Testis (tissue), 2 donors: ENCODE measurements at regions not wholly inside any gene's neighbourhood (a gene's known extent, or its start where the extent isn't known, plus 50 kb on each side); places are given as distances from the start of the nearest gene placed in this dataset.
"Not testable (repeated sequence)": the region's sequence is repeated elsewhere in the genome, so short reads cannot be mapped to it uniquely, and the experiment has no call there.

Experiments
- DNase-seq: peaks from one replicate; pipeline ENCODE4 v3.0.0-alpha.2; 2019
- H3K27ac ChIP-seq, 2 donors: fragments of 200-600 bp; sonication (generic); one replicate each; pipeline ENCODE4 v1.5.1; 2019
- H3K27me3 ChIP-seq: fragments of 200-600 bp; sonication (generic); one replicate; pipeline ENCODE4 v1.5.1; 2019
- H3K36me3 ChIP-seq: fragments of 200-600 bp; sonication (generic); one replicate; pipeline ENCODE4 v1.5.1; 2017; ENCODE audit warnings: low read depth; ENCODE audit errors: missing control alignments
- H3K4me1 ChIP-seq: fragments of 200-600 bp; sonication (generic); one replicate; pipeline ENCODE4 v1.5.1; 2019
- H3K4me3 ChIP-seq, 2 donors: fragments of 200-600 bp; sonication (generic); one replicate each; pipeline ENCODE4 v1.5.1; 2017 to 2019
- H3K9me3 ChIP-seq: fragments of 200-600 bp; sonication (generic); one replicate; pipeline ENCODE4 v1.5.1; 2017
- CTCF ChIP-seq, 3 experiments: fragments of 450-650 bp in 2 of 3; fragments of 200-600 bp in 1 of 3; sonication (generic) in 1 of 3; IDR thresholded peaks; one replicate each; pipeline ENCODE4 v1.5.1; 2016 to 2019; ENCODE audit warnings: antibody characterized with exemption in 3 of 3, mild to moderate bottlenecking in 2 of 3, moderate library complexity in 1 of 3
- POLR2A ChIP-seq: fragments of 450-650 bp; IDR thresholded peaks from one replicate; pipeline ENCODE4 v1.6.1; 2017; ENCODE audit warnings: antibody characterized with exemption, mild to moderate bottlenecking, moderate library complexity
- WGBS, 2 donors: methylation state at CpG; one replicate each; pipeline ENCODE4 v1.1.5; 2018; 5-methylcytosine and 5-hydroxymethylcytosine counted together
- intact Hi-C: fragments of 100-400 bp; cut with DNase I; formaldehyde crosslinking; loops from one replicate; pipeline ENCODE4 v1.15.1; 2023; ENCODE audit warnings: low total_unique reads

- H3K27me3 ChIP-seq: no peaks in the 10 kb centered on the region
- no peaks in the 10 kb centered on the region for H3K36me3 ChIP-seq
- intact Hi-C loops: no loop called here
- H3K4me1 ChIP-seq: no peaks in the 10 kb centered on the region
- H3K4me3 ChIP-seq: no peak overlapping the region
- no peak for TF ChIP-seq POLR2A
- no peak for TF ChIP-seq CTCF (IDR thresholded peaks at IDR 0.05)
- no peaks in the 10 kb centered on the region for H3K9me3 ChIP-seq
- no peak overlapping the region for H3K27ac ChIP-seq
- WGBS, 2 donors: 85 to 96% methylated on average over 1 of the region's 1 CpG
- no peak for DNase-seq
Measured at GRCh38 chr16:75864243-75864642, 138.0 kb upstream of the CPHXL start.

- Histone ChIP-seq H3K27ac (no peak overlapping the region), H3K4me3 (no peak overlapping the region), H3K27me3 (no peaks in the 10 kb centered on the region), H3K36me3 (no peaks in the 10 kb centered on the region), H3K9me3 (no peaks in the 10 kb centered on the region), H3K4me1 (no peaks in the 10 kb centered on the region)
- intact Hi-C loops: no loop called here
- DNase-seq: no peak
- WGBS, 2 donors: 60 to 74% methylated on average over 3 of the region's 3 CpGs
- TF ChIP-seq POLR2A: no peak
- no peak for TF ChIP-seq CTCF (IDR thresholded peaks at IDR 0.05)
Measured at GRCh38 chr16:75865736-75866135, 139.4 kb upstream of the CPHXL start.

- WGBS, 2 donors: 78 to 80% methylated on average over 9 of the region's 9 CpGs
- Histone ChIP-seq H3K4me3 (no peak overlapping the region), H3K27ac (no peak overlapping the region), H3K36me3 (no peaks in the 10 kb centered on the region), H3K9me3 (no peaks in the 10 kb centered on the region), H3K27me3 (no peaks in the 10 kb centered on the region), H3K4me1 (no peaks in the 10 kb centered on the region)
- intact Hi-C loops: no loop called here
- TF ChIP-seq CTCF (IDR thresholded peaks at IDR 0.05) (no peak), POLR2A (no peak)
- no peak for DNase-seq
Measured at GRCh38 chr16:75868636-75869632, 142.6 kb upstream of the CPHXL start.

GRCh38 chr16:75881280-75881679 is 155.0 kb upstream of the CPHXL start:
- intact Hi-C loops, H3K4me3 ChIP-seq, DNase-seq, H3K36me3 ChIP-seq, H3K9me3 ChIP-seq, H3K27me3 ChIP-seq, H3K4me1 ChIP-seq, H3K27ac ChIP-seq: not testable (repeated sequence)
- 62 to 81% methylated on average over 3 of the region's 3 CpGs for WGBS, 2 donors

GRCh38 chr16:75899163-75899562 is 172.9 kb upstream of the CPHXL start:
- TF ChIP-seq CTCF (IDR thresholded peaks at IDR 0.05) (no peak), POLR2A (no peak)
- intact Hi-C loops: no loop called here
- no peaks in the 10 kb centered on the region for H3K4me1 ChIP-seq
- H3K36me3 ChIP-seq: no peaks in the 10 kb centered on the region
- DNase-seq: no peak
- no peaks in the 10 kb centered on the region for H3K9me3 ChIP-seq
- no peaks in the 10 kb centered on the region for H3K27me3 ChIP-seq
- no peak overlapping the region for H3K27ac ChIP-seq
- WGBS, 2 donors: 62 to 65% methylated on average over 3 of the region's 3 CpGs
- no peak overlapping the region for H3K4me3 ChIP-seq
